GM23338 (cell line): ENCODE measurements at regions not wholly inside any gene's neighbourhood (a gene's known extent, or its start where the extent isn't known, plus 50 kb on each side); places are given as distances from the start of the nearest gene placed in this dataset.

Source experiments
- ATAC-seq: fragments of 200-7000 bp; cut with Tn5 transposase; 3 replicates; pipeline ENCODE4 v1.9.1; 2020
- DNase-seq: peaks from one replicate; pipeline ENCODE4 v3.0.0-alpha.2; 2015; ENCODE audit warnings: low spot score
- H2AFZ ChIP-seq: fragments of 200-600 bp; sonication (generic); 2 replicates; pipeline ENCODE4 v1.8.0; 2016; ENCODE audit warnings: antibody characterized with exemption, mild to moderate bottlenecking, moderate library complexity
- H3F3A ChIP-seq: fragments of 200-600 bp; sonication (generic); replicated peaks from 2 replicates; pipeline ENCODE4 v1.8.0; 2017; ENCODE audit warnings: antibody characterized with exemption, mixed run types, low read depth
- H3K27ac ChIP-seq: fragments of 200-600 bp; sonication (generic); 2 replicates; pipeline ENCODE4 v1.6.1; 2016; ENCODE audit warnings: low read depth
- H3K27me3 ChIP-seq: fragments of 200-600 bp; sonication (generic); 2 replicates; pipeline ENCODE4 v1.8.0; 2016; ENCODE audit warnings: mild to moderate bottlenecking, mixed run types, moderate library complexity; ENCODE audit not compliant: insufficient read depth
- H3K36me3 ChIP-seq: fragments of 200-600 bp; sonication (generic); 2 replicates; pipeline ENCODE4 v1.8.0; 2016; ENCODE audit warnings: mild to moderate bottlenecking; ENCODE audit not compliant: insufficient read depth
- H3K4me1 ChIP-seq: fragments of 200-600 bp; sonication (generic); 2 replicates; pipeline ENCODE4 v1.8.0; 2016; ENCODE audit warnings: mild to moderate bottlenecking, moderate library complexity; ENCODE audit not compliant: insufficient read depth
- H3K4me2 ChIP-seq: fragments of 200-600 bp; sonication (generic); 2 replicates; pipeline ENCODE4 v1.7.1; 2017; ENCODE audit warnings: mixed run types
- H3K4me3 ChIP-seq: fragments of 200-600 bp; sonication (generic); 2 replicates; pipeline ENCODE4 v1.6.1; 2016; ENCODE audit warnings: mixed run types
- H3K79me2 ChIP-seq: fragments of 200-600 bp; sonication (generic); replicated peaks from 2 replicates; pipeline ENCODE4 v1.8.0; 2017; ENCODE audit warnings: mild to moderate bottlenecking; ENCODE audit not compliant: insufficient read depth
- H3K9me2 ChIP-seq: fragments of 200-600 bp; sonication (generic); 2 replicates; pipeline ENCODE4 v1.8.0; 2017; ENCODE audit not compliant: insufficient read depth
- H4K20me1 ChIP-seq: fragments of 200-600 bp; sonication (generic); replicated peaks from 2 replicates; pipeline ENCODE4 v1.8.0; 2017; ENCODE audit warnings: mild to moderate bottlenecking; ENCODE audit not compliant: insufficient read depth
- H3K27ac Mint-ChIP-seq: 2 replicates; pipeline ENCODE4 v1.8.0; 2020; ENCODE audit warnings: inconsistent platforms, mild to moderate bottlenecking, moderate library complexity, mixed read lengths
- H3K27me3 Mint-ChIP-seq: 3 replicates; pipeline ENCODE4 v1.8.0; 2022; ENCODE audit warnings: low read depth, mild to moderate bottlenecking, moderate library complexity, mixed read lengths, inconsistent platforms; ENCODE audit not compliant: insufficient read depth, poor library complexity
- H3K36me3 Mint-ChIP-seq: 3 replicates; pipeline ENCODE4 v1.8.0; 2021; ENCODE audit warnings: low read depth, mild to moderate bottlenecking, inconsistent platforms, moderate library complexity, mixed read lengths
- H3K4me1 Mint-ChIP-seq: 3 replicates; pipeline ENCODE4 v1.8.0; 2020; ENCODE audit warnings: mild to moderate bottlenecking, inconsistent platforms, mixed read lengths
- H3K4me3 Mint-ChIP-seq: 3 replicates; pipeline ENCODE4 v1.8.0; 2021; ENCODE audit warnings: moderate library complexity, mild to moderate bottlenecking, inconsistent platforms, mixed read lengths
- H3K9me3 Mint-ChIP-seq: 3 replicates; pipeline ENCODE4 v1.8.0; 2020; ENCODE audit warnings: moderate library complexity, mild to moderate bottlenecking, inconsistent platforms, mixed read lengths
- CREB1 ChIP-seq: fragments of 250-450 bp; sonication (Bioruptor Pico); IDR thresholded peaks from 2 replicates; pipeline ENCODE4 v1.5.0; 2020; ENCODE audit warnings: low read depth, mild to moderate bottlenecking, moderate library complexity
- EZH2 ChIP-seq: fragments of 200-600 bp; sonication (generic); IDR thresholded peaks from one replicate; pipeline ENCODE4 v1.8.0; 2017; ENCODE audit warnings: antibody characterized with exemption, mild to moderate bottlenecking, low read depth; ENCODE audit not compliant: unreplicated experiment
- EZH2phosphoT487 ChIP-seq: fragments of 200-600 bp; sonication (generic); IDR thresholded peaks from one replicate; pipeline ENCODE4 v1.8.1; 2018; ENCODE audit warnings: antibody characterized with exemption; ENCODE audit not compliant: unreplicated experiment
- JUNB ChIP-seq: IDR thresholded peaks from one replicate; pipeline ENCODE4 v1.6.1; 2016; ENCODE audit warnings: antibody characterized with exemption; ENCODE audit not compliant: unreplicated experiment
- POLR2AphosphoS5 ChIP-seq: IDR thresholded peaks from 2 replicates; pipeline ENCODE4 v1.6.1; 2016; ENCODE audit warnings: antibody characterized with exemption, low read depth
- STAT1 ChIP-seq: IDR thresholded peaks from one replicate; pipeline ENCODE4 v1.6.1; 2016; ENCODE audit warnings: antibody characterized with exemption; ENCODE audit not compliant: unreplicated experiment
- ZNF331 ChIP-seq: fragments of 250-450 bp; sonication (Bioruptor Pico); IDR thresholded peaks from 2 replicates; pipeline ENCODE4 v1.5.0; 2020; ENCODE audit warnings: low read depth, mild to moderate bottlenecking, moderate library complexity
- TF ChIP-seq, protein P1 (sequence below): fragments of 250-450 bp; sonication (Bioruptor Pico); IDR thresholded peaks from 2 replicates; pipeline ENCODE4 v1.5.0; 2020; ENCODE audit warnings: mild to moderate bottlenecking, moderate library complexity
- TF ChIP-seq, protein P2 (sequence below): IDR thresholded peaks from one replicate; pipeline ENCODE4 v1.6.1; 2018; ENCODE audit warnings: antibody characterized with exemption; ENCODE audit not compliant: unreplicated experiment

DNA sequence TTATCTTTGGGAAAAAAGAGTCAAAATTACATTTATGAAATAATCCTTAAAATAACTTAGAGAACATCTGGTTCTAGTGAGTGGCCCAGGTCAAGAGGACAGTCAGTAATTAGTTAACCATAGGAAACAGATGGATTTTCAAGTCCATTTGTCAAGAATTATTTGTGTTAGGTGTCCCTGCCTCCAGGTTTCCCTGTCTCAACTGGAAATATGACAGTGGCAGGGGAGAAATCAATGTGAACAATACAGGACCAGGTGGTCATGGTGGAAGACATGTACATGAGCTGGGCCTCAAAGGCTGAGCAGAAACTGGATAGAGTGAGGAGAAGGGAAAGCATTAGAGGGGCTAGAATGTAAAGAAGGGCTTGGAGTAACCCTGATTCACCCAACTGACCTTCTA is 372.6 kb downstream of the VPS13C start:
- H3K4me2 ChIP-seq = no peak overlapping the region
- no peak overlapping the region for H3K27ac ChIP-seq
- no peaks in the 10 kb centered on the region for H4K20me1 ChIP-seq
- H3K4me1 ChIP-seq = no peaks in the 10 kb centered on the region
- Mint-ChIP-seq H3K36me3 (no peaks in the 10 kb centered on the region), H3K27ac (no peak overlapping the region), H3K9me3 (0 out of 3 replicates have a peak, but pooled peaks cover 3% of the 10 kb centered on the region), H3K4me3 (no peak overlapping the region), H3K4me1 (peaks cover 12% of the 10 kb centered on the region), H3K27me3 (peaks cover 4% of the 10 kb centered on the region)
- no peak overlapping the region for H3K4me3 ChIP-seq
- H3K36me3 ChIP-seq = no peaks in the 10 kb centered on the region
- ATAC-seq = no peak
- peaks cover 22% of the 10 kb centered on the region; the same call in 1 of the 2 replicates for H3K9me2 ChIP-seq
- no peaks in the 10 kb centered on the region for H3F3A ChIP-seq
- H3K79me2 ChIP-seq = no peaks in the 10 kb centered on the region
- TF ChIP-seq EZH2phosphoT487 (no peak), EZH2 (no peak), POLR2AphosphoS5 (no peak), CREB1 (CRISPR knock-in tag) (no peak), ZNF331 (CRISPR knock-in tag) (no peak), STAT1 (no peak), JUNB (no peak)
- TF ChIP-seq, protein P1, sequence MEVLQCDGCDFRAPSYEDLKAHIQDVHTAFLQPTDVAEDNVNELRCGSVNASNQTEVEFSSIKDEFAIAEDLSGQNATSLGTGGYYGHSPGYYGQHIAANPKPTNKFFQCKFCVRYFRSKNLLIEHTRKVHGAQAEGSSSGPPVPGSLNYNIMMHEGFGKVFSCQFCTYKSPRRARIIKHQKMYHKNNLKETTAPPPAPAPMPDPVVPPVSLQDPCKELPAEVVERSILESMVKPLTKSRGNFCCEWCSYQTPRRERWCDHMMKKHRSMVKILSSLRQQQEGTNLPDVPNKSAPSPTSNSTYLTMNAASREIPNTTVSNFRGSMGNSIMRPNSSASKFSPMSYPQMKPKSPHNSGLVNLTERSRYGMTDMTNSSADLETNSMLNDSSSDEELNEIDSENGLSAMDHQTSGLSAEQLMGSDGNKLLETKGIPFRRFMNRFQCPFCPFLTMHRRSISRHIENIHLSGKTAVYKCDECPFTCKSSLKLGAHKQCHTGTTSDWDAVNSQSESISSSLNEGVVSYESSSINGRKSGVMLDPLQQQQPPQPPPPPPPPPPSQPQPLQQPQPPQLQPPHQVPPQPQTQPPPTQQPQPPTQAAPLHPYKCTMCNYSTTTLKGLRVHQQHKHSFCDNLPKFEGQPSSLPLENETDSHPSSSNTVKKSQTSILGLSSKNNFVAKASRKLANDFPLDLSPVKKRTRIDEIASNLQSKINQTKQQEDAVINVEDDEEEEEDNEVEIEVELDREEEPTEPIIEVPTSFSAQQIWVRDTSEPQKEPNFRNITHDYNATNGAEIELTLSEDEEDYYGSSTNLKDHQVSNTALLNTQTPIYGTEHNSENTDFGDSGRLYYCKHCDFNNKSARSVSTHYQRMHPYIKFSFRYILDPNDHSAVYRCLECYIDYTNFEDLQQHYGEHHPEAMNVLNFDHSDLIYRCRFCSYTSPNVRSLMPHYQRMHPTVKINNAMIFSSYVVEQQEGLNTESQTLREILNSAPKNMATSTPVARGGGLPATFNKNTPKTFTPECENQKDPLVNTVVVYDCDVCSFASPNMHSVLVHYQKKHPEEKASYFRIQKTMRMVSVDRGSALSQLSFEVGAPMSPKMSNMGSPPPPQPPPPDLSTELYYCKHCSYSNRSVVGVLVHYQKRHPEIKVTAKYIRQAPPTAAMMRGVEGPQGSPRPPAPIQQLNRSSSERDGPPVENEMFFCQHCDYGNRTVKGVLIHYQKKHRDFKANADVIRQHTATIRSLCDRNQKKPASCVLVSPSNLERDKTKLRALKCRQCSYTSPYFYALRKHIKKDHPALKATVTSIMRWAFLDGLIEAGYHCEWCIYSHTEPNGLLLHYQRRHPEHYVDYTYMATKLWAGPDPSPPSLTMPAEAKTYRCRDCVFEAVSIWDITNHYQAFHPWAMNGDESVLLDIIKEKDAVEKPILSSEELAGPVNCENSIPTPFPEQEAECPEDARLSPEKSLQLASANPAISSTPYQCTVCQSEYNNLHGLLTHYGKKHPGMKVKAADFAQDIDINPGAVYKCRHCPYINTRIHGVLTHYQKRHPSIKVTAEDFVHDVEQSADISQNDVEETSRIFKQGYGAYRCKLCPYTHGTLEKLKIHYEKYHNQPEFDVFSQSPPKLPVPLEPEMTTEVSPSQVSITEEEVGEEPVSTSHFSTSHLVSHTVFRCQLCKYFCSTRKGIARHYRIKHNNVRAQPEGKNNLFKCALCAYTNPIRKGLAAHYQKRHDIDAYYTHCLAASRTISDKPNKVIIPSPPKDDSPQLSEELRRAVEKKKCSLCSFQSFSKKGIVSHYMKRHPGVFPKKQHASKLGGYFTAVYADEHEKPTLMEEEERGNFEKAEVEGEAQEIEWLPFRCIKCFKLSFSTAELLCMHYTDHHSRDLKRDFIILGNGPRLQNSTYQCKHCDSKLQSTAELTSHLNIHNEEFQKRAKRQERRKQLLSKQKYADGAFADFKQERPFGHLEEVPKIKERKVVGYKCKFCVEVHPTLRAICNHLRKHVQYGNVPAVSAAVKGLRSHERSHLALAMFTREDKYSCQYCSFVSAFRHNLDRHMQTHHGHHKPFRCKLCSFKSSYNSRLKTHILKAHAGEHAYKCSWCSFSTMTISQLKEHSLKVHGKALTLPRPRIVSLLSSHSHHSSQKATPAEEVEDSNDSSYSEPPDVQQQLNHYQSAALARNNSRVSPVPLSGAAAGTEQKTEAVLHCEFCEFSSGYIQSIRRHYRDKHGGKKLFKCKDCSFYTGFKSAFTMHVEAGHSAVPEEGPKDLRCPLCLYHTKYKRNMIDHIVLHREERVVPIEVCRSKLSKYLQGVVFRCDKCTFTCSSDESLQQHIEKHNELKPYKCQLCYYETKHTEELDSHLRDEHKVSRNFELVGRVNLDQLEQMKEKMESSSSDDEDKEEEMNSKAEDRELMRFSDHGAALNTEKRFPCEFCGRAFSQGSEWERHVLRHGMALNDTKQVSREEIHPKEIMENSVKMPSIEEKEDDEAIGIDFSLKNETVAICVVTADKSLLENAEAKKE (CRISPR knock-in tag) = no peak
- TF ChIP-seq, protein P2, sequence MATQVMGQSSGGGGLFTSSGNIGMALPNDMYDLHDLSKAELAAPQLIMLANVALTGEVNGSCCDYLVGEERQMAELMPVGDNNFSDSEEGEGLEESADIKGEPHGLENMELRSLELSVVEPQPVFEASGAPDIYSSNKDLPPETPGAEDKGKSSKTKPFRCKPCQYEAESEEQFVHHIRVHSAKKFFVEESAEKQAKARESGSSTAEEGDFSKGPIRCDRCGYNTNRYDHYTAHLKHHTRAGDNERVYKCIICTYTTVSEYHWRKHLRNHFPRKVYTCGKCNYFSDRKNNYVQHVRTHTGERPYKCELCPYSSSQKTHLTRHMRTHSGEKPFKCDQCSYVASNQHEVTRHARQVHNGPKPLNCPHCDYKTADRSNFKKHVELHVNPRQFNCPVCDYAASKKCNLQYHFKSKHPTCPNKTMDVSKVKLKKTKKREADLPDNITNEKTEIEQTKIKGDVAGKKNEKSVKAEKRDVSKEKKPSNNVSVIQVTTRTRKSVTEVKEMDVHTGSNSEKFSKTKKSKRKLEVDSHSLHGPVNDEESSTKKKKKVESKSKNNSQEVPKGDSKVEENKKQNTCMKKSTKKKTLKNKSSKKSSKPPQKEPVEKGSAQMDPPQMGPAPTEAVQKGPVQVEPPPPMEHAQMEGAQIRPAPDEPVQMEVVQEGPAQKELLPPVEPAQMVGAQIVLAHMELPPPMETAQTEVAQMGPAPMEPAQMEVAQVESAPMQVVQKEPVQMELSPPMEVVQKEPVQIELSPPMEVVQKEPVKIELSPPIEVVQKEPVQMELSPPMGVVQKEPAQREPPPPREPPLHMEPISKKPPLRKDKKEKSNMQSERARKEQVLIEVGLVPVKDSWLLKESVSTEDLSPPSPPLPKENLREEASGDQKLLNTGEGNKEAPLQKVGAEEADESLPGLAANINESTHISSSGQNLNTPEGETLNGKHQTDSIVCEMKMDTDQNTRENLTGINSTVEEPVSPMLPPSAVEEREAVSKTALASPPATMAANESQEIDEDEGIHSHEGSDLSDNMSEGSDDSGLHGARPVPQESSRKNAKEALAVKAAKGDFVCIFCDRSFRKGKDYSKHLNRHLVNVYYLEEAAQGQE = no peak
- H2AFZ ChIP-seq = no peak overlapping the region
- H3K27me3 ChIP-seq = no peaks in the 10 kb centered on the region
- no peak for DNase-seq
